Neuronal stem cell (in vitro differentiated cells): ENCODE measurements at regions not wholly inside any gene's neighbourhood (a gene's known extent, or its start where the extent isn't known, plus 50 kb on each side); places are given as distances from the start of the nearest gene placed in this dataset.

Experiments used
- DNase-seq: peaks from one replicate; pipeline ENCODE4 v3.0.0-alpha.2; 2013; ENCODE audit warnings: low spot score
- H2AFZ ChIP-seq: one replicate; pipeline ENCODE4 v1.6.1; 2013; ENCODE audit warnings: mild to moderate bottlenecking, low read length, inconsistent platforms
- H2AK5ac ChIP-seq: 2 replicates; pipeline ENCODE4 v1.6.1; 2013; ENCODE audit warnings: low read depth, mild to moderate bottlenecking, inconsistent platforms, low read length, moderate library complexity, mixed read lengths
- H2BK120ac ChIP-seq: 2 replicates; pipeline ENCODE4 v1.6.1; 2013; ENCODE audit warnings: low read depth, mild to moderate bottlenecking, inconsistent platforms, low read length, moderate library complexity, mixed read lengths
- H2BK12ac ChIP-seq: one replicate; pipeline ENCODE4 v1.6.1; 2013; ENCODE audit warnings: low read length, inconsistent platforms
- H2BK15ac ChIP-seq: 2 replicates; pipeline ENCODE4 v1.6.1; 2013; ENCODE audit warnings: mild to moderate bottlenecking, low read length, inconsistent platforms, mixed read lengths
- H2BK5ac ChIP-seq: one replicate; pipeline ENCODE4 v1.6.1; 2013; ENCODE audit warnings: inconsistent platforms, mild to moderate bottlenecking, low read length, moderate library complexity
- H3K14ac ChIP-seq: one replicate; pipeline ENCODE4 v1.6.1; 2013; ENCODE audit warnings: low read length, inconsistent platforms
- H3K18ac ChIP-seq: 2 replicates; pipeline ENCODE4 v1.6.1; 2013; ENCODE audit warnings: low read length, inconsistent platforms
- H3K23ac ChIP-seq: 2 replicates; pipeline ENCODE4 v1.6.1; 2013; ENCODE audit warnings: low read depth, mild to moderate bottlenecking, mixed read lengths, low read length, inconsistent platforms; ENCODE audit not compliant: poor library complexity
- H3K27ac ChIP-seq: replicated peaks from 3 replicates; pipeline ENCODE4 v1.5.1; 2013; ENCODE audit warnings: low read length, inconsistent platforms
- H3K27me3 ChIP-seq, 3 experiments: 2 replicates each; pipeline ENCODE4 v1.6.1; 2013; ENCODE audit warnings: low read length in 3 of 3, mild to moderate bottlenecking in 2 of 3, inconsistent platforms in 1 of 3, low read depth in 1 of 3, mixed read lengths in 1 of 3, moderate library complexity in 1 of 3; ENCODE audit not compliant: control insufficient read depth in 3 of 3, insufficient read depth in 3 of 3
- H3K36me3 ChIP-seq, 2 donors: replicated peaks in 1 of 2; 2 replicates each; pipeline ENCODE4 v1.6.1; 2013; ENCODE audit warnings: low read length in 2 of 2; ENCODE audit not compliant: control insufficient read depth in 2 of 2, insufficient read depth in 2 of 2
- H3K4ac ChIP-seq: 2 replicates; pipeline ENCODE4 v1.6.1; 2013; ENCODE audit warnings: inconsistent platforms, mild to moderate bottlenecking, low read length, moderate library complexity
- H3K4me1 ChIP-seq, 2 donors: 1 replicate in 1 of 2; 2 replicates in 1 of 2; pipeline ENCODE4 v1.6.1; 2013; ENCODE audit warnings: low read length in 2 of 2, low read depth in 1 of 2; ENCODE audit not compliant: control insufficient read depth in 2 of 2, insufficient read depth in 1 of 2
- H3K4me2 ChIP-seq: one replicate; pipeline ENCODE4 v1.6.1; 2013; ENCODE audit warnings: mild to moderate bottlenecking, low read length, inconsistent platforms; ENCODE audit not compliant: insufficient read depth, poor library complexity, severe bottlenecking
- H3K4me3 ChIP-seq, 2 donors: 2 replicates each; pipeline ENCODE4 v1.5.1; 2013; ENCODE audit warnings: low read length in 2 of 2, mild to moderate bottlenecking in 2 of 2, inconsistent platforms in 1 of 2, moderate library complexity in 1 of 2
- H3K79me1 ChIP-seq: one replicate; pipeline ENCODE4 v1.6.1; 2013; ENCODE audit warnings: low read depth, mild to moderate bottlenecking, inconsistent platforms, low read length, moderate library complexity
- H3K9ac ChIP-seq: one replicate; pipeline ENCODE4 v1.6.1; 2013; ENCODE audit warnings: mild to moderate bottlenecking, low read depth, low read length, inconsistent platforms; ENCODE audit not compliant: poor library complexity
- H3K9me3 ChIP-seq, 2 donors: replicated peaks in 1 of 2; 2 replicates each; pipeline versions ENCODE3 to v1.6.1; 2013; ENCODE audit warnings: low read length in 2 of 2, mild to moderate bottlenecking in 2 of 2, inconsistent platforms in 1 of 2, low read depth in 1 of 2, mixed read lengths in 1 of 2, moderate library complexity in 1 of 2; ENCODE audit not compliant: control insufficient read depth in 2 of 2, insufficient read depth in 1 of 2
- H4K8ac ChIP-seq: one replicate; pipeline ENCODE4 v1.6.1; 2013; ENCODE audit warnings: low read depth, mild to moderate bottlenecking, inconsistent platforms, low read length, moderate library complexity
- H4K91ac ChIP-seq: one replicate; pipeline ENCODE4 v1.6.1; 2013; ENCODE audit warnings: low read length, low read depth, mild to moderate bottlenecking, inconsistent platforms; ENCODE audit not compliant: poor library complexity
- WGBS, 2 donors: extraction: QIAGEN DNeasy Blood & Tissue Kit; methylation state at CpG; one replicate each; pipeline ENCODE4 v1.1.7; 2013; ENCODE audit warnings: missing lambda C conversion rate in 2 of 2, mixed read lengths in 1 of 2; ENCODE audit not compliant: insufficient read length in 2 of 2, insufficient replicate concordance in 1 of 2; ENCODE audit errors: extremely low coverage in 2 of 2; 5-methylcytosine and 5-hydroxymethylcytosine counted together

GRCh38 chr4:54482529-54483200, 175.1 kb upstream of the KIT start:
- H3K27ac ChIP-seq = no peak overlapping the region
- peaks cover 0 to 2% of the 10 kb centered on the region in 2 donors for H3K9me3 ChIP-seq
- H2BK15ac ChIP-seq = no peak overlapping the region
- no peak overlapping the region for H3K23ac ChIP-seq
- H3K4me2 ChIP-seq = no peak overlapping the region
- H3K4me1 ChIP-seq = no peaks in the 10 kb centered on the region
- DNase-seq = no peak
- no peaks in the 10 kb centered on the region for H3K79me1 ChIP-seq
- H2BK5ac ChIP-seq = no peak overlapping the region
- no peak overlapping the region for H2BK12ac ChIP-seq
- no peak overlapping the region for H2AK5ac ChIP-seq
- no peak overlapping the region for H3K4ac ChIP-seq
- H3K18ac ChIP-seq = no peak overlapping the region
- no peak overlapping the region for H3K9ac ChIP-seq
- no peaks in the 10 kb centered on the region for H3K36me3 ChIP-seq
- H4K8ac ChIP-seq = no peak overlapping the region
- no peaks in the 10 kb centered on the region for H3K27me3 ChIP-seq
- no CpG with 5 or more reads among the region's 6 CpGs for WGBS, 2 donors
- no peak overlapping the region for H2AFZ ChIP-seq
- H3K14ac ChIP-seq = no peak overlapping the region
- H2BK120ac ChIP-seq = no peak overlapping the region
- H3K4me3 ChIP-seq = no peak overlapping the region
- no peak overlapping the region for H4K91ac ChIP-seq

GRCh38 chr4:54484383-54484782, 173.4 kb upstream of the KIT start:
- Histone ChIP-seq H3K4ac (no peak overlapping the region), H2AK5ac (no peak overlapping the region), H2BK12ac (no peak overlapping the region), H3K18ac (no peak overlapping the region), H2BK120ac (no peak overlapping the region), H2BK5ac (no peak overlapping the region), H2AFZ (no peak overlapping the region), H4K8ac (no peak overlapping the region), H3K14ac (no peak overlapping the region), H3K4me2 (no peak overlapping the region), H3K27ac (no peak overlapping the region), H3K9ac (no peak overlapping the region), H3K27me3 (no peaks in the 10 kb centered on the region), H2BK15ac (no peak overlapping the region), H3K4me1 (no peaks in the 10 kb centered on the region), H3K4me3 (no peak overlapping the region), H3K79me1 (no peaks in the 10 kb centered on the region), H3K23ac (no peak overlapping the region), H4K91ac (no peak overlapping the region), H3K36me3 (no peaks in the 10 kb centered on the region), H3K9me3 (peaks cover 0 to 2% of the 10 kb centered on the region in 2 donors)
- DNase-seq = no peak
- WGBS, 2 donors = no CpG with 5 or more reads among the region's 6 CpGs

GRCh38 chr4:54487491-54487890, 170.3 kb upstream of the KIT start:
- Histone ChIP-seq H3K4ac (no peak overlapping the region), H4K91ac (no peak overlapping the region), H4K8ac (no peak overlapping the region), H2BK120ac (no peak overlapping the region), H3K27ac (no peak overlapping the region), H3K36me3 (no peaks in the 10 kb centered on the region), H3K9ac (no peak overlapping the region), H2AK5ac (no peak overlapping the region), H2BK12ac (no peak overlapping the region), H3K79me1 (no peaks in the 10 kb centered on the region), H2BK15ac (no peak overlapping the region), H3K23ac (no peak overlapping the region), H3K27me3 (no peaks in the 10 kb centered on the region), H3K14ac (no peak overlapping the region), H3K4me3 (no peak overlapping the region), H3K9me3 (no peaks in the 10 kb centered on the region), H2BK5ac (no peak overlapping the region), H3K4me1 (no peaks in the 10 kb centered on the region), H3K4me2 (no peak overlapping the region), H2AFZ (no peak overlapping the region), H3K18ac (no peak overlapping the region)
- no CpG with 5 or more reads among the region's 2 CpGs for WGBS, 2 donors
- no peak for DNase-seq

GRCh38 chr4:54493862-54494261, 163.9 kb upstream of the KIT start:
- WGBS, 2 donors = no CpG with 5 or more reads among the region's 3 CpGs
- Histone ChIP-seq H2BK12ac (no peak overlapping the region), H3K4me2 (no peak overlapping the region), H2BK5ac (no peak overlapping the region), H2AK5ac (no peak overlapping the region), H3K9ac (no peak overlapping the region), H3K36me3 (no peaks in the 10 kb centered on the region), H3K4me3 (no peak overlapping the region), H3K14ac (no peak overlapping the region), H3K4me1 (peaks cover 0 to 6% of the 10 kb centered on the region in 2 donors), H2BK120ac (no peak overlapping the region), H3K9me3 (no peaks in the 10 kb centered on the region), H3K79me1 (no peaks in the 10 kb centered on the region), H3K4ac (no peak overlapping the region), H3K23ac (no peak overlapping the region), H4K8ac (no peak overlapping the region), H2BK15ac (no peak overlapping the region), H3K18ac (no peak overlapping the region), H3K27ac (no peak overlapping the region), H3K27me3 (no peaks in the 10 kb centered on the region), H4K91ac (no peak overlapping the region), H2AFZ (no peak overlapping the region)
- no peak for DNase-seq
